Caki2 (cell line): ENCODE measurements at regions not wholly inside any gene's neighbourhood (a gene's known extent, or its start where the extent isn't known, plus 50 kb on each side); places are given as distances from the start of the nearest gene placed in this dataset.
"Not testable (repeated sequence)": the region's sequence is repeated elsewhere in the genome, so short reads cannot be mapped to it uniquely, and the experiment has no call there.

Source experiments
- DNase-seq: peaks from one replicate; pipeline ENCODE4 v3.0.0-alpha.2; 2015; ENCODE audit warnings: low read depth
- in situ Hi-C: cut with HindIII; loops from 2 replicates; pipeline ENCODE4 v1.10.0; 2016; ENCODE audit warnings: low sequenced_read_pairs, low pct_unique_long_range_greater_than_20kb, mixed read lengths

GRCh38 chr2:59871830-59872229, 681.6 kb downstream of the BCL11A start:
- in situ Hi-C loops = no loop called here
- no peak for DNase-seq

GRCh38 chr2:59868981-59869380, 684.5 kb downstream of the BCL11A start:
- no peak for DNase-seq
- in situ Hi-C loops = no loop called here

GRCh38 chr2:59866436-59866835, 687.0 kb downstream of the BCL11A start:
- DNase-seq = no peak
- in situ Hi-C loops = no loop called here

- in situ Hi-C loops = no loop called here
- no peak for DNase-seq
Measured at GRCh38 chr2:59858540-59858939, 694.9 kb downstream of the BCL11A start.

GRCh38 chr2:59857109-59857508, 696.3 kb downstream of the BCL11A start:
- no peak for DNase-seq
- in situ Hi-C loops = no loop called here

GRCh38 chr2:59856391-59856790, 697.1 kb downstream of the BCL11A start:
- in situ Hi-C loops = no loop called here
- DNase-seq = no peak

GRCh38 chr2:59853032-59853431, 700.4 kb downstream of the BCL11A start:
- in situ Hi-C loops = no loop called here

GRCh38 chr2:59851836-59852475, 701.5 kb downstream of the BCL11A start:
- no peak for DNase-seq
- in situ Hi-C loops = no loop called here

More at GRCh38 chr2:59853032-59853431, 700.4 kb downstream of the BCL11A start:
- no peak for DNase-seq

GRCh38 chr2:59850554-59850953, 702.9 kb downstream of the BCL11A start:
- no peak for DNase-seq
- in situ Hi-C loops = no loop called here

GRCh38 chr2:59833941-59834340, 719.5 kb downstream of the BCL11A start:
- in situ Hi-C loops = no loop called here

GRCh38 chr2:59830601-59831000, 722.9 kb downstream of the BCL11A start:
- in situ Hi-C loops = no loop called here
- no peak for DNase-seq

More at GRCh38 chr2:59833941-59834340, 719.5 kb downstream of the BCL11A start:
- DNase-seq = no peak

GRCh38 chr2:59827677-59828076, 725.8 kb downstream of the BCL11A start:
- no peak for DNase-seq

GRCh38 chr2:59826177-59826576, 727.3 kb downstream of the BCL11A start:
- in situ Hi-C loops = no loop called here
- DNase-seq = no peak

More at GRCh38 chr2:59827677-59828076, 725.8 kb downstream of the BCL11A start:
- in situ Hi-C loops = no loop called here

- in situ Hi-C loops = no loop called here
- DNase-seq = no peak
Measured at GRCh38 chr2:59824314-59824713, 729.1 kb downstream of the BCL11A start.

GRCh38 chr2:59816075-59816474, 737.4 kb downstream of the BCL11A start:
- in situ Hi-C loops = no loop called here
- no peak for DNase-seq

- in situ Hi-C loops = not testable (repeated sequence)
Measured at GRCh38 chr2:59810283-59810682, 743.2 kb downstream of the BCL11A start.

GRCh38 chr2:59806486-59806885, 747.0 kb downstream of the BCL11A start:
- in situ Hi-C loops = no loop called here

More at GRCh38 chr2:59810283-59810682, 743.2 kb downstream of the BCL11A start:
- not testable (repeated sequence) for DNase-seq

GRCh38 chr2:59804732-59805131, 748.7 kb downstream of the BCL11A start:
- no peak for DNase-seq
- in situ Hi-C loops = no loop called here

More at GRCh38 chr2:59806486-59806885, 747.0 kb downstream of the BCL11A start:
- no peak for DNase-seq

GRCh38 chr2:59803586-59803985, 749.9 kb downstream of the BCL11A start:
- DNase-seq = no peak
- in situ Hi-C loops = no loop called here

- no peak for DNase-seq
- in situ Hi-C loops = no loop called here
Measured at GRCh38 chr2:59798687-59799232, 754.7 kb downstream of the BCL11A start.
